Liver (tissue), 8 donors: ENCODE measurements at regions not wholly inside any gene's neighbourhood (a gene's known extent, or its start where the extent isn't known, plus 50 kb on each side); places are given as distances from the start of the nearest gene placed in this dataset.

Experiments
- DNase-seq: peaks from one replicate; pipeline ENCODE4 v3.0.0-alpha.2; 2017; ENCODE audit warnings: low spot score
- H3K27ac ChIP-seq, 2 donors: one replicate each; pipeline ENCODE4 v1.7.0; 2013; ENCODE audit warnings: inconsistent platforms in 2 of 2, low read length in 2 of 2, control low read depth in 1 of 2, low read depth in 1 of 2, mild to moderate bottlenecking in 1 of 2
- H3K27me3 ChIP-seq, 4 donors: one replicate each; pipeline versions ENCODE4 v1.6.1 to v1.7.0; 2013; ENCODE audit warnings: low read length in 3 of 4, inconsistent platforms in 1 of 4, mild to moderate bottlenecking in 1 of 4, moderate library complexity in 1 of 4; ENCODE audit not compliant: control insufficient read depth in 4 of 4, insufficient read depth in 4 of 4
- H3K36me3 ChIP-seq, 4 donors: one replicate each; pipeline versions ENCODE4 v1.6.1 to v1.7.0; 2013; ENCODE audit warnings: low read length in 3 of 4, mild to moderate bottlenecking in 3 of 4, low read depth in 1 of 4, moderate library complexity in 1 of 4; ENCODE audit not compliant: control insufficient read depth in 4 of 4, insufficient read depth in 3 of 4
- H3K4me1 ChIP-seq, 4 donors: one replicate each; pipeline versions ENCODE4 v1.6.1 to v1.7.0; 2013; ENCODE audit warnings: low read length in 3 of 4, mild to moderate bottlenecking in 3 of 4, moderate library complexity in 1 of 4; ENCODE audit not compliant: control insufficient read depth in 4 of 4, insufficient read depth in 4 of 4
- H3K4me3 ChIP-seq, 3 donors: one replicate each; pipeline versions ENCODE4 v1.6.1 to v1.7.0; 2013; ENCODE audit warnings: low read length in 3 of 3, control low read depth in 1 of 3, low read depth in 1 of 3, mild to moderate bottlenecking in 1 of 3
- H3K9ac ChIP-seq, 2 donors: one replicate each; pipeline ENCODE4 v1.7.0; 2013; ENCODE audit warnings: low read length in 2 of 2, mild to moderate bottlenecking in 2 of 2, moderate library complexity in 2 of 2, control low read depth in 1 of 2, low read depth in 1 of 2
- H3K9me3 ChIP-seq, 4 donors: one replicate each; pipeline versions ENCODE4 v1.6.1 to v1.7.0; 2013; ENCODE audit warnings: low read length in 3 of 4; ENCODE audit not compliant: control insufficient read depth in 4 of 4
- ATF3 ChIP-seq: IDR thresholded peaks from 2 replicates; pipeline ENCODE4 v1.6.1; 2016; ENCODE audit warnings: antibody characterized with exemption
- CTCF ChIP-seq: fragments of 150-350 bp; IDR thresholded peaks from 2 replicates; pipeline ENCODE4 v1.5.1; 2017; ENCODE audit warnings: improper control_type of control experiment, low read depth, low read length; ENCODE audit not compliant: missing input control
- EGR1 ChIP-seq, 2 donors: IDR thresholded peaks; 2 replicates each; pipeline ENCODE4 v1.6.1; 2016 to 2018; ENCODE audit warnings: antibody characterized with exemption in 2 of 2, low read depth in 2 of 2
- FOXA1 ChIP-seq: IDR thresholded peaks from 2 replicates; pipeline ENCODE4 v1.6.1; 2016; ENCODE audit warnings: antibody characterized with exemption
- FOXA2 ChIP-seq: IDR thresholded peaks from 2 replicates; pipeline ENCODE4 v1.6.1; 2016; ENCODE audit warnings: antibody characterized with exemption
- GABPA ChIP-seq, 2 donors: IDR thresholded peaks in 1 of 2; conservative IDR thresholded peaks in 1 of 2; 2 replicates each; pipeline ENCODE4 v1.6.1; 2016; ENCODE audit warnings: antibody characterized with exemption in 2 of 2, mild to moderate bottlenecking in 1 of 2, moderate library complexity in 1 of 2
- HNF4A ChIP-seq, 2 donors: conservative IDR thresholded peaks; 2 replicates each; pipeline ENCODE4 v1.6.1; 2016; ENCODE audit warnings: antibody characterized with exemption in 2 of 2, mild to moderate bottlenecking in 2 of 2
- HNF4G ChIP-seq: IDR thresholded peaks from 2 replicates; pipeline ENCODE4 v1.6.1; 2016; ENCODE audit warnings: antibody characterized with exemption
- JUND ChIP-seq, 2 donors: IDR thresholded peaks; 2 replicates each; pipeline ENCODE4 v1.6.1; 2016; ENCODE audit warnings: antibody characterized with exemption in 2 of 2
- NR2F2 ChIP-seq: IDR thresholded peaks from 2 replicates; pipeline ENCODE4 v1.6.1; 2016; ENCODE audit warnings: antibody characterized with exemption
- RAD21 ChIP-seq, 2 donors: IDR thresholded peaks; 2 replicates each; pipeline ENCODE4 v1.6.1; 2016; ENCODE audit warnings: antibody characterized with exemption in 2 of 2, mild to moderate bottlenecking in 2 of 2
- REST ChIP-seq: IDR thresholded peaks from 2 replicates; pipeline ENCODE4 v1.6.1; 2016; ENCODE audit warnings: antibody characterized with exemption, mild to moderate bottlenecking
- RXRA ChIP-seq, 2 donors: IDR thresholded peaks; 2 replicates each; pipeline ENCODE4 v1.6.1; 2017 to 2018; ENCODE audit warnings: antibody characterized with exemption in 2 of 2, mild to moderate bottlenecking in 1 of 2
- SP1 ChIP-seq: IDR thresholded peaks from 2 replicates; pipeline ENCODE4 v1.6.1; 2018; ENCODE audit warnings: antibody characterized with exemption, mild to moderate bottlenecking
- TAF1 ChIP-seq: conservative IDR thresholded peaks from 2 replicates; pipeline ENCODE4 v1.6.1; 2016; ENCODE audit warnings: antibody characterized with exemption, mild to moderate bottlenecking
- YY1 ChIP-seq: IDR thresholded peaks from 2 replicates; pipeline ENCODE4 v1.6.1; 2016; ENCODE audit warnings: antibody characterized with exemption, mild to moderate bottlenecking
- WGBS: extraction: QIAGEN DNeasy Blood & Tissue Kit; methylation state at CpG from one replicate; pipeline ENCODE4 v1.1.7; 2013; 5-methylcytosine and 5-hydroxymethylcytosine counted together
- TF ChIP-seq, protein P1 (sequence below): IDR thresholded peaks from 2 replicates; pipeline ENCODE4 v1.6.1; 2016; ENCODE audit warnings: antibody characterized with exemption
- donor health status: healthy.
- donor health status: healthy.
- donor health status: healthy.
- donor health status: healthy.
- donor health status: healthy.

- H3K27ac ChIP-seq: no peak overlapping the region
- H3K36me3 ChIP-seq: no peaks in the 10 kb centered on the region
- no peak overlapping the region for H3K4me3 ChIP-seq
- no peak for DNase-seq
- H3K4me1 ChIP-seq: no peaks in the 10 kb centered on the region
- H3K9ac ChIP-seq: no peak overlapping the region
- WGBS: 65% methylated on average over 1 of the region's 1 CpG
- TF ChIP-seq REST (no peak), RAD21 (IDR thresholded peaks at IDR 0.05) (no peak), FOXA1 (no peak), YY1 (no peak), SP1 (no peak), NR2F2 (no peak), FOXA2 (no peak), GABPA (IDR thresholded peaks at IDR 0.05 in 1 of 2, conservative IDR thresholded peaks at IDR 0.05 in 1 of 2) (no peak), CTCF (no peak), RXRA (IDR thresholded peaks at IDR 0.05) (no peak), TAF1 (no peak), ATF3 (no peak), HNF4G (no peak), HNF4A (conservative IDR thresholded peaks at IDR 0.05) (no peak)
- TF ChIP-seq, protein P1, sequence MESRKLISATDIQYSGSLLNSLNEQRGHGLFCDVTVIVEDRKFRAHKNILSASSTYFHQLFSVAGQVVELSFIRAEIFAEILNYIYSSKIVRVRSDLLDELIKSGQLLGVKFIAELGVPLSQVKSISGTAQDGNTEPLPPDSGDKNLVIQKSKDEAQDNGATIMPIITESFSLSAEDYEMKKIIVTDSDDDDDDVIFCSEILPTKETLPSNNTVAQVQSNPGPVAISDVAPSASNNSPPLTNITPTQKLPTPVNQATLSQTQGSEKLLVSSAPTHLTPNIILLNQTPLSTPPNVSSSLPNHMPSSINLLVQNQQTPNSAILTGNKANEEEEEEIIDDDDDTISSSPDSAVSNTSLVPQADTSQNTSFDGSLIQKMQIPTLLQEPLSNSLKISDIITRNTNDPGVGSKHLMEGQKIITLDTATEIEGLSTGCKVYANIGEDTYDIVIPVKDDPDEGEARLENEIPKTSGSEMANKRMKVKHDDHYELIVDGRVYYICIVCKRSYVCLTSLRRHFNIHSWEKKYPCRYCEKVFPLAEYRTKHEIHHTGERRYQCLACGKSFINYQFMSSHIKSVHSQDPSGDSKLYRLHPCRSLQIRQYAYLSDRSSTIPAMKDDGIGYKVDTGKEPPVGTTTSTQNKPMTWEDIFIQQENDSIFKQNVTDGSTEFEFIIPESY: no peak
- no peaks in the 10 kb centered on the region for H3K9me3 ChIP-seq
- peaks cover 0 to 4% (median 0%) of the 10 kb centered on the region in 4 donors for H3K27me3 ChIP-seq
Observed at GRCh38 chr10:83489161-83489560, 650.1 kb upstream of the GHITM start.

DNA sequence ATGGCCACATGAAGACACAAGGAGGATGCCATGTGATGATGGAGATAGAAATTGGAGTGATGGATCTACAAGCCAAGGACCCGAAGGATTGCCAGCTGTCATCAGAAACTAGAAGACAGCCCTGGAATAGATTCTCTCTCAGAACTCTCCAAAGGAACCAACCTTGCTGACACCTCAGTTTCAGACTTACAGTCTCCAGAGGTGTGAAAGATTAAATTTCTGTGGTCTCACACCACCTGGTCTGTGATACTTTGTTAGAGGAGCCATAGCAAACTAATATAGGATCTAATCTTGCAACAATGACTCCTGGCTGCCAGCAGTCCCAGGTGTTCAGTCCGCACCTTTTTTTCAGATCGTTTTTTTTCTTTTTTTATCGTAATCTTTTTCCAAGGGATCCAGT, 647.3 kb upstream of the GHITM start:
- WGBS: 69% methylated on average over 4 of the region's 4 CpGs

More for the DNA sequence above, 647.3 kb upstream of the GHITM start:
- H3K4me3 ChIP-seq: no peak overlapping the region
- no peaks in the 10 kb centered on the region for H3K9me3 ChIP-seq
- TF ChIP-seq TAF1 (no peak), JUND (IDR thresholded peaks at IDR 0.05) (no peak), EGR1 (IDR thresholded peaks at IDR 0.05; ENCODE audit: low read depth in 2 of 2) (no peak), REST (no peak)
- DNase-seq: no peak
- no peaks in the 10 kb centered on the region for H3K4me1 ChIP-seq
- no peaks in the 10 kb centered on the region for H3K27me3 ChIP-seq
- no peak overlapping the region for H3K27ac ChIP-seq
- no peaks in the 10 kb centered on the region for H3K36me3 ChIP-seq
- no peak overlapping the region for H3K9ac ChIP-seq
